ENCODE measurements at regions not wholly inside any gene's neighbourhood (a gene's known extent, or its start where the extent isn't known, plus 50 kb on each side); places are given as distances from the start of the nearest gene placed in this dataset.
"Not testable (repeated sequence)": the region's sequence is repeated elsewhere in the genome, so short reads cannot be mapped to it uniquely, and the experiment has no call there.

- H3K36me3 Mint-ChIP-seq (ENCODE audit: low read depth), result no peaks in the 10 kb centered on the region
- no peak overlapping the region for H3K27ac Mint-ChIP-seq
- H3K9me3 Mint-ChIP-seq, result no peaks in the 10 kb centered on the region
- H3K27me3 Mint-ChIP-seq (ENCODE audit: low read depth), result no peaks in the 10 kb centered on the region
- TF ChIP-seq CTCF (IDR thresholded peaks at IDR 0.05; ENCODE audit: unreplicated experiment in 3 of 3), result no peak
- no peaks in the 10 kb centered on the region for H3K4me1 Mint-ChIP-seq
- H3K4me3 Mint-ChIP-seq, result no peak overlapping the region
Measured at GRCh38 chr6:86215323-86215722, 572.6 kb upstream of the SYNCRIP start.

GRCh38 chr6:86205980-86206379, 563.3 kb upstream of the SYNCRIP start:
- no peak for TF ChIP-seq CTCF (IDR thresholded peaks at IDR 0.05; ENCODE audit: unreplicated experiment in 3 of 3)
- no peaks in the 10 kb centered on the region for H3K27me3 Mint-ChIP-seq (ENCODE audit: low read depth)
- H3K4me1 Mint-ChIP-seq, result no peaks in the 10 kb centered on the region
- H3K27ac Mint-ChIP-seq, result no peak overlapping the region
- no peak overlapping the region for H3K4me3 Mint-ChIP-seq
- no peaks in the 10 kb centered on the region for H3K9me3 Mint-ChIP-seq
- H3K36me3 Mint-ChIP-seq (ENCODE audit: low read depth), result no peaks in the 10 kb centered on the region

- H3K4me3 Mint-ChIP-seq, result no peak overlapping the region
- no peaks in the 10 kb centered on the region for H3K9me3 Mint-ChIP-seq
- TF ChIP-seq CTCF (IDR thresholded peaks at IDR 0.05; ENCODE audit: unreplicated experiment in 3 of 3), result no peak
- H3K27me3 Mint-ChIP-seq (ENCODE audit: low read depth), result no peaks in the 10 kb centered on the region
- no peaks in the 10 kb centered on the region for H3K36me3 Mint-ChIP-seq (ENCODE audit: low read depth)
- no peaks in the 10 kb centered on the region for H3K4me1 Mint-ChIP-seq
- no peak overlapping the region for H3K27ac Mint-ChIP-seq
Measured at GRCh38 chr6:86203044-86203443, 560.4 kb upstream of the SYNCRIP start.

GRCh38 chr6:86193821-86194220, 551.1 kb upstream of the SYNCRIP start:
- no peak for TF ChIP-seq CTCF (IDR thresholded peaks at IDR 0.05; ENCODE audit: unreplicated experiment in 3 of 3)
- Mint-ChIP-seq H3K36me3 (ENCODE audit: low read depth) (no peaks in the 10 kb centered on the region), H3K4me3 (no peak overlapping the region), H3K27me3 (ENCODE audit: low read depth) (no peaks in the 10 kb centered on the region), H3K4me1 (no peaks in the 10 kb centered on the region), H3K27ac (no peak overlapping the region), H3K9me3 (no peaks in the 10 kb centered on the region)

GRCh38 chr6:86192123-86192522, 549.4 kb upstream of the SYNCRIP start:
- H3K9me3 Mint-ChIP-seq, result no peaks in the 10 kb centered on the region
- H3K27ac Mint-ChIP-seq, result no peak overlapping the region
- peak; percentile 7 to 31 (median 12) for TF ChIP-seq CTCF (IDR thresholded peaks at IDR 0.05; ENCODE audit: unreplicated experiment in 3 of 3)
- H3K36me3 Mint-ChIP-seq (ENCODE audit: low read depth), result no peaks in the 10 kb centered on the region
- H3K4me1 Mint-ChIP-seq, result no peaks in the 10 kb centered on the region
- H3K27me3 Mint-ChIP-seq (ENCODE audit: low read depth), result no peaks in the 10 kb centered on the region
- no peak overlapping the region for H3K4me3 Mint-ChIP-seq

GRCh38 chr6:86175149-86175548, 532.5 kb upstream of the SYNCRIP start:
- H3K27ac Mint-ChIP-seq; H3K4me1 Mint-ChIP-seq; H3K4me3 Mint-ChIP-seq; H3K9me3 Mint-ChIP-seq; H3K36me3 Mint-ChIP-seq (ENCODE audit: low read depth): not testable (repeated sequence)
- peak in 2 of 3 experiments; percentile 18 to 34 for TF ChIP-seq CTCF (IDR thresholded peaks at IDR 0.05; ENCODE audit: unreplicated experiment in 3 of 3)
- H3K27me3 Mint-ChIP-seq (ENCODE audit: low read depth), result peaks cover 16% of the 10 kb centered on the region

Data from nephron (organoid).